Calu3 (cell line): ENCODE measurements at regions not wholly inside any gene's neighbourhood (a gene's known extent, or its start where the extent isn't known, plus 50 kb on each side); places are given as distances from the start of the nearest gene placed in this dataset.

Experiments
- BruUV-seq: library from RNA; stranded (reverse); fragments of 400-500 nt; replicated peaks from 2 replicates; lab custom pipeline; 2021; lab: Mats Ljungman, UMichigan
- CTCF ChIA-PET: fragments of 300-600 bp; sonication (Branson Sonifier 250); formaldehyde crosslinking; loops from one replicate; lab custom pipeline; 2022; ENCODE audit warnings: antibody characterized with exemption; lab: Charles Lee
- DNase-seq: peaks from one replicate; pipeline ENCODE4 v3.0.0; 2022
- H3K27ac Mint-ChIP-seq: one replicate; pipeline ENCODE4 v1.8.0; 2022; ENCODE audit warnings: mixed read lengths; ENCODE audit not compliant: unreplicated experiment
- H3K27me3 Mint-ChIP-seq: one replicate; pipeline ENCODE4 v1.8.0; 2022; ENCODE audit warnings: mixed read lengths; ENCODE audit not compliant: unreplicated experiment
- H3K36me3 Mint-ChIP-seq: one replicate; pipeline ENCODE4 v1.8.0; 2022; ENCODE audit warnings: mild to moderate bottlenecking, moderate library complexity, mixed read lengths; ENCODE audit not compliant: insufficient read depth, unreplicated experiment
- H3K4me1 Mint-ChIP-seq: one replicate; pipeline ENCODE4 v1.8.0; 2022; ENCODE audit warnings: mild to moderate bottlenecking, low read depth, mixed read lengths; ENCODE audit not compliant: unreplicated experiment
- H3K4me3 Mint-ChIP-seq: one replicate; pipeline ENCODE4 v1.8.0; 2022; ENCODE audit warnings: mild to moderate bottlenecking, low read depth, moderate library complexity, mixed read lengths; ENCODE audit not compliant: unreplicated experiment
- H3K9me3 Mint-ChIP-seq: one replicate; pipeline ENCODE4 v1.8.0; 2022; ENCODE audit warnings: low read depth, mixed read lengths; ENCODE audit not compliant: unreplicated experiment
- CTCF ChIP-seq: fragments of 200-600 bp; IDR thresholded peaks from one replicate; pipeline ENCODE4 v1.8.0; 2022; ENCODE audit warnings: antibody characterized with exemption; ENCODE audit not compliant: unreplicated experiment
- intact Hi-C: fragments of 100-400 bp; cut with micrococcal nuclease; formaldehyde crosslinking; loops from one replicate; pipeline ENCODE4 v1.10.0; 2022; ENCODE audit not compliant: unreplicated experiment

DNA sequence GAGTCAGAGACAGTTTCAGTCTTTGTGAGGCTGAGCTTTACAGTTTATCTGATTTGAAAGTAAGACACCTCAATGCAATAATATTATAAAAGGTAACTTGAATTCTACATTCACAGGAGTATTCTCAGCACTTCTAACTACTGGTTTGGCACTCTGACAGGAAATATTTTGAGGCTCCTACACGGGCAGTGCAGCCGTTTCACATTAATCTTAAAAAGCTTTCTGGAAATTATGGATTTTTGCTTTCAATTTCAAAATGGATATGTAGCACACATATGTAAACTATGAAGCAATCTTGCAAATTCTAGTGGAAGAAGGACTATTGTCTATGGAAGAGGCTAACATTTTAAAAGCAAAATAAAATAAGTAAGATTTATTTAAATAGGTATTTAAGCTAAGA lies 262.9 kb upstream of the SNX7 start:
- intact Hi-C loops = no loop called here
- no peaks in the 10 kb centered on the region for H3K4me1 Mint-ChIP-seq
- TF ChIP-seq CTCF = no peak
- no peaks in the 10 kb centered on the region for H3K27me3 Mint-ChIP-seq
- CTCF ChIA-PET = no interaction called here
- H3K27ac Mint-ChIP-seq = no peak overlapping the region
- H3K9me3 Mint-ChIP-seq = no peaks in the 10 kb centered on the region
- no peak overlapping the region for H3K4me3 Mint-ChIP-seq
- DNase-seq = no peak
- no peaks in the 10 kb centered on the region for H3K36me3 Mint-ChIP-seq
- BruUV-seq = no TSS peak

DNA sequence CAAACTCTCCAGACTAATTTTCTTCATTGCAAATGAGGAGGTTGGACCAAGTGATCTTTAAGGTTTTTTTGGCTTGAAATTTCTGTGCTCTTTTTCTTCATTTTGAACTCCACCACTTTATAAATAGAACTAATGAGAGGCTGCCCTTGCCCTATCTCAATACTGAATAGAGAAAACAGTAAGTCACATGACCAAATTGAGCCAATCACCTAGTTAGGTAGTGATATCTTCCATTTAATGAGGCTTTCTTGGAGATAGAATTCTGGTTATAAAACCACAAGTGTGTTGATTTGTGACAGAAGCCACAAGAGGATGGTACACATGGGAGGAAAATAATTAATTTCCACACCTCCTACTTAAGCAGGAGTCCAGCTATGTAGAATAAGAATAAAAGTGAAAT lies 263.4 kb upstream of the SNX7 start:
- BruUV-seq = no TSS peak
- DNase-seq = no peak
- CTCF ChIA-PET = no interaction called here

GRCh38 chr1:98393719-98394118 lies 267.8 kb upstream of the SNX7 start:
- Mint-ChIP-seq H3K27me3 (no peaks in the 10 kb centered on the region), H3K4me1 (no peaks in the 10 kb centered on the region), H3K27ac (no peak overlapping the region), H3K4me3 (no peak overlapping the region), H3K36me3 (no peaks in the 10 kb centered on the region), H3K9me3 (peaks cover 3% of the 10 kb centered on the region)
- no TSS peak for BruUV-seq
- CTCF ChIA-PET = no interaction called here
- intact Hi-C loops = no loop called here
- TF ChIP-seq CTCF = no peak
- no peak for DNase-seq

More for the DNA sequence above, 263.4 kb upstream of the SNX7 start:
- H3K9me3 Mint-ChIP-seq = no peaks in the 10 kb centered on the region
- H3K4me1 Mint-ChIP-seq = no peaks in the 10 kb centered on the region
- no peaks in the 10 kb centered on the region for H3K27me3 Mint-ChIP-seq
- no peak overlapping the region for H3K27ac Mint-ChIP-seq
- TF ChIP-seq CTCF = no peak
- intact Hi-C loops = no loop called here
- H3K36me3 Mint-ChIP-seq = no peaks in the 10 kb centered on the region
- H3K4me3 Mint-ChIP-seq = no peak overlapping the region

DNA sequence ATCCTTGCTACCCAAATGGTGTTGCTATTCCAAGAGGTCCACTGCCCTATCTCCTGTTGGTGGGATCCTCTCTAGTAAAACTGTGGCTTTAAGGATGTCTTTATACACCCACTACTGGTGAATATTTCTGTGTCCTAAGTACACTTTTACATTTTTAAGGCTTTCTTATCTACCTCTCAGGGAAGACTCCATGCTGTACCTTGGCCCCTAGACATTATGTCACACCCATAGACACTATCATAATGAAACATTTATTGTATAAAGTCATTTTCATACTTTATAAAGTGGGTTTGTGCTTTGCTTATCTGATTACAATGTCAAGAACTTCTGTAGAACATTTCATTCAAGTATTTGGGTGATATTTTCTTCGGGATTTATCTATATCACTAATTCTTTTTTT lies 270.3 kb upstream of the SNX7 start:
- intact Hi-C loops = no loop called here
- Mint-ChIP-seq H3K4me3 (no peak overlapping the region), H3K4me1 (peaks cover 10% of the 10 kb centered on the region), H3K27me3 (no peaks in the 10 kb centered on the region), H3K27ac (no peak overlapping the region), H3K9me3 (peaks cover 3% of the 10 kb centered on the region), H3K36me3 (no peaks in the 10 kb centered on the region)
- no TSS peak for BruUV-seq
- CTCF ChIA-PET = no interaction called here
- no peak for TF ChIP-seq CTCF
- no peak for DNase-seq
